ENCODE measurements at regions not wholly inside any gene's neighbourhood (a gene's known extent, or its start where the extent isn't known, plus 50 kb on each side); places are given as distances from the start of the nearest gene placed in this dataset.

- Histone ChIP-seq H3K27me3 (ENCODE audit: control insufficient read depth, insufficient read depth, low read length) (no peaks in the 10 kb centered on the region), H3K9me3 (ENCODE audit: control insufficient read depth, insufficient read depth, low read depth, low read length) (no peaks in the 10 kb centered on the region), H3K9ac (ENCODE audit: insufficient read depth, low read length) (no peak overlapping the region), H4K20me1 (ENCODE audit: control insufficient read depth, extremely low read depth, insufficient read depth, low read length) (no peaks in the 10 kb centered on the region), H3K4me1 (ENCODE audit: control insufficient read depth, extremely low read depth, insufficient read depth, low read length) (no peaks in the 10 kb centered on the region), H3K27ac (ENCODE audit: insufficient read depth, low read length) (no peak overlapping the region), H2AFZ (ENCODE audit: low read length) (no peak overlapping the region), H3K4me3 (replicated peaks in 1 of 4; ENCODE audit: control extremely low read depth in 1 of 4, insufficient read depth in 1 of 4, low read depth in 3 of 4, low read length in 4 of 4) (no peak overlapping the region), H3K79me2 (ENCODE audit: control insufficient read depth, insufficient read depth, low read length) (no peaks in the 10 kb centered on the region), H3K4me2 (ENCODE audit: extremely low read depth, insufficient read depth, low read length) (no peak overlapping the region), H3K36me3 (ENCODE audit: control insufficient read depth, insufficient read depth, low read length) (no peaks in the 10 kb centered on the region)
- TF ChIP-seq EZH2 (IDR thresholded peaks at IDR 0.05; ENCODE audit: low read length, missing control alignments) (no peak), CTCF (conservative IDR thresholded peaks at IDR 0.05 in 1 of 2, IDR thresholded peaks at IDR 0.05 in 1 of 2; ENCODE audit: low read depth in 1 of 2, low read length in 2 of 2) (no peak)
- DNase-seq (ENCODE audit: low read depth in 2 of 2), result no peak
These were observed 429.0 kb downstream of the SUCLG1 start for GRCh38 chr2:84029903-84030575.

GRCh38 chr2:84026818-84027217 lies 432.3 kb downstream of the SUCLG1 start:
- DNase-seq (ENCODE audit: low read depth in 2 of 2), result no peak
- TF ChIP-seq CTCF (conservative IDR thresholded peaks at IDR 0.05 in 1 of 2, IDR thresholded peaks at IDR 0.05 in 1 of 2; ENCODE audit: low read depth in 1 of 2, low read length in 2 of 2) (no peak), EZH2 (IDR thresholded peaks at IDR 0.05; ENCODE audit: low read length, missing control alignments) (no peak)
- H3K4me2 ChIP-seq (ENCODE audit: extremely low read depth, insufficient read depth, low read length), result no peak overlapping the region

GRCh38 chr2:84022810-84023431 lies 436.2 kb downstream of the SUCLG1 start:
- peak; percentile 6 to 56 for DNase-seq (ENCODE audit: low read depth in 2 of 2)
- H3K27me3 ChIP-seq (ENCODE audit: control insufficient read depth, insufficient read depth, low read length), result no peaks in the 10 kb centered on the region
- H3K79me2 ChIP-seq (ENCODE audit: control insufficient read depth, insufficient read depth, low read length), result no peaks in the 10 kb centered on the region
- no peak overlapping the region for H3K4me2 ChIP-seq (ENCODE audit: extremely low read depth, insufficient read depth, low read length)
- no peak overlapping the region for H3K27ac ChIP-seq (ENCODE audit: insufficient read depth, low read length)
- H4K20me1 ChIP-seq (ENCODE audit: control insufficient read depth, extremely low read depth, insufficient read depth, low read length), result no peaks in the 10 kb centered on the region
- no peaks in the 10 kb centered on the region for H3K4me1 ChIP-seq (ENCODE audit: control insufficient read depth, extremely low read depth, insufficient read depth, low read length)
- no peaks in the 10 kb centered on the region for H3K36me3 ChIP-seq (ENCODE audit: control insufficient read depth, insufficient read depth, low read length)
- H3K4me3 ChIP-seq (replicated peaks in 1 of 4; ENCODE audit: control extremely low read depth in 1 of 4, insufficient read depth in 1 of 4, low read depth in 3 of 4, low read length in 4 of 4), result no peak overlapping the region
- no peak overlapping the region for H3K9ac ChIP-seq (ENCODE audit: insufficient read depth, low read length)
- TF ChIP-seq CTCF (conservative IDR thresholded peaks at IDR 0.05 in 1 of 2, IDR thresholded peaks at IDR 0.05 in 1 of 2; ENCODE audit: low read depth in 1 of 2, low read length in 2 of 2) (peak; percentile 33 to 79), EZH2 (IDR thresholded peaks at IDR 0.05; ENCODE audit: low read length, missing control alignments) (no peak)
- no peak overlapping the region for H2AFZ ChIP-seq (ENCODE audit: low read length)
- no peaks in the 10 kb centered on the region for H3K9me3 ChIP-seq (ENCODE audit: control insufficient read depth, insufficient read depth, low read depth, low read length)

More at GRCh38 chr2:84026818-84027217, 432.3 kb downstream of the SUCLG1 start:
- Histone ChIP-seq H3K9me3 (ENCODE audit: control insufficient read depth, insufficient read depth, low read depth, low read length) (no peaks in the 10 kb centered on the region), H3K27ac (ENCODE audit: insufficient read depth, low read length) (no peak overlapping the region), H4K20me1 (ENCODE audit: control insufficient read depth, extremely low read depth, insufficient read depth, low read length) (no peaks in the 10 kb centered on the region), H3K79me2 (ENCODE audit: control insufficient read depth, insufficient read depth, low read length) (no peaks in the 10 kb centered on the region), H3K36me3 (ENCODE audit: control insufficient read depth, insufficient read depth, low read length) (no peaks in the 10 kb centered on the region), H3K9ac (ENCODE audit: insufficient read depth, low read length) (no peak overlapping the region), H3K4me3 (replicated peaks in 1 of 4; ENCODE audit: control extremely low read depth in 1 of 4, insufficient read depth in 1 of 4, low read depth in 3 of 4, low read length in 4 of 4) (no peak overlapping the region), H3K4me1 (ENCODE audit: control insufficient read depth, extremely low read depth, insufficient read depth, low read length) (no peaks in the 10 kb centered on the region), H3K27me3 (ENCODE audit: control insufficient read depth, insufficient read depth, low read length) (no peaks in the 10 kb centered on the region), H2AFZ (ENCODE audit: low read length) (no peak overlapping the region)

Measured in fibroblast of lung (primary cell).